ENCODE measurements at regions not wholly inside any gene's neighbourhood (a gene's known extent, or its start where the extent isn't known, plus 50 kb on each side); places are given as distances from the start of the nearest gene placed in this dataset.

GRCh38 chr2:12858786-12859185, 142.1 kb downstream of the TRIB2 start:
- no peaks in the 10 kb centered on the region for H3K27me3 Mint-ChIP-seq
- TF ChIP-seq CTCF (IDR thresholded peaks at IDR 0.05; ENCODE audit: unreplicated experiment): no peak
- no peaks in the 10 kb centered on the region for H3K4me1 Mint-ChIP-seq (ENCODE audit: low read depth)
- H3K4me3 Mint-ChIP-seq (ENCODE audit: low read depth): no peak overlapping the region
- H3K36me3 Mint-ChIP-seq (ENCODE audit: insufficient read depth): no peaks in the 10 kb centered on the region
- H3K27ac Mint-ChIP-seq: no peak overlapping the region
- peaks cover 13% of the 10 kb centered on the region for H3K9me3 Mint-ChIP-seq (ENCODE audit: low read depth)
- DNase-seq (ENCODE audit: low spot score, unreplicated experiment): no peak

- peaks cover 23% of the 10 kb centered on the region for H3K9me3 Mint-ChIP-seq (ENCODE audit: low read depth)
- H3K27ac Mint-ChIP-seq: no peak overlapping the region
- H3K36me3 Mint-ChIP-seq (ENCODE audit: insufficient read depth): peaks cover 1% of the 10 kb centered on the region
- H3K4me3 Mint-ChIP-seq (ENCODE audit: low read depth): no peak overlapping the region
- DNase-seq (ENCODE audit: low spot score, unreplicated experiment): no peak
- no peak for TF ChIP-seq CTCF (IDR thresholded peaks at IDR 0.05; ENCODE audit: unreplicated experiment)
- no peaks in the 10 kb centered on the region for H3K27me3 Mint-ChIP-seq
- H3K4me1 Mint-ChIP-seq (ENCODE audit: low read depth): no peaks in the 10 kb centered on the region
Observed at GRCh38 chr2:12861344-12861930, 144.7 kb downstream of the TRIB2 start.

DNA sequence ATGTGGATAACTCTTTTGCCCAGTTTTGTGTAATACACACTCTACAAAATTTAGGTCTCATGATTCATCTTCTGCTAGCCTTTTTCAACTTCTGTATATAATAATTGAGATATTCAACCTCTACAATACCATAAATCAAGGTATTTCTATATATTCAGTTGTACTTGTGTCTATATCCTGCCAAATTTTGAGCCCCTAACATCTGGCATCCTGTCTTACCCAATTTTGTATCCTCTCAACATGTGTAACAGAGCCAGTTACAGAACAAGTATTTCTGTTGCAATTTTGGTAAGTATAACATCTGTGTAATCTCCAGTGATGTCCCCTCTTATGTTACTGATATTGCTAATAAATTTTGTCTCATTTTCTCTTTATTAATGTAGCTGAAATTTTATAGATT, 145.8 kb downstream of the TRIB2 start:
- Mint-ChIP-seq H3K36me3 (ENCODE audit: insufficient read depth) (peaks cover 1% of the 10 kb centered on the region), H3K9me3 (ENCODE audit: low read depth) (peaks cover 23% of the 10 kb centered on the region), H3K27me3 (no peaks in the 10 kb centered on the region), H3K27ac (no peak overlapping the region), H3K4me1 (ENCODE audit: low read depth) (no peaks in the 10 kb centered on the region), H3K4me3 (ENCODE audit: low read depth) (no peak overlapping the region)
- TF ChIP-seq CTCF (IDR thresholded peaks at IDR 0.05; ENCODE audit: unreplicated experiment): no peak
- DNase-seq (ENCODE audit: low spot score, unreplicated experiment): no peak

GRCh38 chr2:12863937-12864336, 147.2 kb downstream of the TRIB2 start:
- no peaks in the 10 kb centered on the region for H3K27me3 Mint-ChIP-seq
- H3K4me3 Mint-ChIP-seq (ENCODE audit: low read depth): no peak overlapping the region
- H3K27ac Mint-ChIP-seq: no peak overlapping the region
- H3K4me1 Mint-ChIP-seq (ENCODE audit: low read depth): no peaks in the 10 kb centered on the region
- peaks cover 1% of the 10 kb centered on the region for H3K36me3 Mint-ChIP-seq (ENCODE audit: insufficient read depth)
- no peak for TF ChIP-seq CTCF (IDR thresholded peaks at IDR 0.05; ENCODE audit: unreplicated experiment)
- no peak for DNase-seq (ENCODE audit: low spot score, unreplicated experiment)
- H3K9me3 Mint-ChIP-seq (ENCODE audit: low read depth): peaks cover 23% of the 10 kb centered on the region

DNA sequence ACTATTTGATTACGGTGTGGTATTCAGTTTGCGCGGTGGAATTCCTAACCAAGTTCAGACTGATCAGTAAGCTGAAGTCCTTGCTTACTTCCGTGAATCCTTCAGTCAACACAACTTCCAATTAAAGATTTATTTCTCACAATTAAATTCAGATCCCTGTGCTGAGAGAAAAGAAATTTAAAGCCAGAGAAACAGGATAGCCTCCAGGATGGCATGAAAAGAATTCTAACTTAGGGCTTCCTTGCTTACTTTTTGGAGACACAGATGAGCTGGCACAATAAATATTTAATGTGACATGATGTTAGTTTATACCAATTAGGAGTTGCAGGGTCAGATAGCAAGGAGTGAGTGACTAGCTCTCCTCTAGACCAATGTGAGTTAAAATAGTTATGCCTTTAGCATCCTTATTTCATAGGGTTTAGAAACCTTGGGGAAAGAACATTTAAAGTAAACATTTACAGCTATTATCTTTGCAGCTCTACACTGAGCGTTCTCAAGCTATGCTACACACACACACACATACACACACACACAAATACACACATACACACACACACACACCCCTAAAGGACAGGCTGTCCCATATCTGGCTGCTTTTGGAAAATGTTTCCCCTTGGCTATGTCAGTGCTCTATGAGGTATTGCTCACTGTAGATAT, 151.0 kb downstream of the TRIB2 start:
- Mint-ChIP-seq H3K9me3 (ENCODE audit: low read depth) (peaks cover 15% of the 10 kb centered on the region), H3K36me3 (ENCODE audit: insufficient read depth) (peaks cover 1% of the 10 kb centered on the region), H3K27ac (no peak overlapping the region), H3K27me3 (no peaks in the 10 kb centered on the region), H3K4me1 (ENCODE audit: low read depth) (no peaks in the 10 kb centered on the region), H3K4me3 (ENCODE audit: low read depth) (no peak overlapping the region)
- no peak for DNase-seq (ENCODE audit: low spot score, unreplicated experiment)
- no peak for TF ChIP-seq CTCF (IDR thresholded peaks at IDR 0.05; ENCODE audit: unreplicated experiment)
